Heart left ventricle (tissue), 16 donors: ENCODE measurements at regions not wholly inside any gene's neighbourhood (a gene's known extent, or its start where the extent isn't known, plus 50 kb on each side); places are given as distances from the start of the nearest gene placed in this dataset.
A peak's percentile ranks its signal among the peaks of the same experiment; 100 is the strongest.

Source experiments
- ATAC-seq, 4 donors: fragments of 200-7000 bp; cut with Tn5 transposase; one replicate each; pipeline ENCODE4 v1.9.1; 2020 to 2022; ENCODE audit warnings: moderate library complexity in 4 of 4, mild to moderate bottlenecking in 3 of 4, moderate number of reproducible peaks in 1 of 4
- DNase-seq, 5 donors: peaks; one replicate each; pipeline ENCODE4 v3.0.0-alpha.2; 2020
- H3K27ac ChIP-seq, 12 donors: fragments of 200-600 bp; sonication (generic) in 4 of 12; one replicate each; pipeline versions ENCODE4 v1.5.0 to v1.8.0; 2016 to 2022; ENCODE audit warnings: mild to moderate bottlenecking in 2 of 12
- H3K27me3 ChIP-seq, 9 donors: fragments of 200-600 bp; sonication (generic) in 2 of 9; one replicate each; pipeline versions ENCODE4 v1.5.1 to v1.8.0; 2016 to 2022; ENCODE audit warnings: mild to moderate bottlenecking in 3 of 9
- H3K36me3 ChIP-seq, 9 donors: fragments of 200-600 bp; sonication (generic) in 2 of 9; one replicate each; pipeline versions ENCODE4 v1.5.0 to v1.8.0; 2018 to 2022; ENCODE audit warnings: mild to moderate bottlenecking in 2 of 9
- H3K4me1 ChIP-seq, 12 donors: fragments of 200-600 bp; sonication (generic) in 4 of 12; one replicate each; pipeline versions ENCODE4 v1.5.0 to v1.8.0; 2016 to 2022; ENCODE audit warnings: mild to moderate bottlenecking in 3 of 12
- H3K4me3 ChIP-seq, 12 donors: fragments of 200-600 bp; sonication (generic) in 4 of 12; one replicate each; pipeline versions ENCODE4 v1.5.0 to v1.8.0; 2017 to 2022; ENCODE audit warnings: mild to moderate bottlenecking in 9 of 12, moderate library complexity in 4 of 12
- H3K9me3 ChIP-seq, 12 donors: fragments of 200-600 bp; sonication (generic) in 4 of 12; one replicate each; pipeline versions ENCODE4 v1.5.0 to v1.8.0; 2016 to 2022; ENCODE audit warnings: mild to moderate bottlenecking in 1 of 12
- POLR2A ChIP-seq, 2 donors: fragments of 450-650 bp; IDR thresholded peaks; one replicate each; pipeline ENCODE4 v1.6.1; 2017; ENCODE audit warnings: antibody characterized with exemption in 2 of 2, mild to moderate bottlenecking in 2 of 2, moderate library complexity in 2 of 2
- WGBS, 4 donors: extraction: QIAGEN DNeasy Blood & Tissue Kit in 2 of 4; methylation state at CpG; one replicate each; pipeline versions ENCODE4 v1.1.5 to v1.1.7; 2013 to 2018; 5-methylcytosine and 5-hydroxymethylcytosine counted together
- intact Hi-C, 10 donors: fragments of 100-400 bp; cut with DNase I; formaldehyde crosslinking; loops; one replicate each; pipeline versions ENCODE4 v1.11.1 to v1.14.2; 2022
- TF ChIP-seq, protein P1 (sequence below), 12 donors: fragments of 200-600 bp; sonication (generic) in 4 of 12; IDR thresholded peaks; one replicate each; pipeline versions ENCODE4 v1.5.0 to v1.8.0; 2018 to 2022; ENCODE audit warnings: antibody characterized with exemption in 12 of 12, mild to moderate bottlenecking in 5 of 12
- donor health status: ischemic (EF 13 %, LVEDD 7.1; RV severe dilation, severe dysfunction).
- donor health status: healthy with polysubstance abuse.
- donor health status: DM: no; HTN: yes; CAD: no.
- donor health status: DM: no; HTN: no; CAD: no.
- donor health status: ischemic (EF 25% LVEDD 6.9; RV normal size, moderate dysfunction).
- donor health status: ischemic (EF 25% LVEDD 5.7; RV mildly dilated, moderate dysfunction).
- donor health status: healthy.
- donor health status: DM: yes; HTN: yes; CAD: no.
- donor health status: ischemic (EF 35%, LVEDD 5.7; RV mildly dilated, moderate dysfunction).
- donor health status: nonischemic (EF 11% LVEDD 7.7; RV severe dilation, severe dysfunction).
- donor health status: DM: yes; HTN: yes; CAD: no.
- donor health status: PGD.
- donor health status: ischemic (EF 29% LVEDD 5.4; RV normal size, mild dysfunction).
- donor health status: nonischemic (EF 23%, LVEDD 6.1; RV moderate dilation, normal function).

DNA sequence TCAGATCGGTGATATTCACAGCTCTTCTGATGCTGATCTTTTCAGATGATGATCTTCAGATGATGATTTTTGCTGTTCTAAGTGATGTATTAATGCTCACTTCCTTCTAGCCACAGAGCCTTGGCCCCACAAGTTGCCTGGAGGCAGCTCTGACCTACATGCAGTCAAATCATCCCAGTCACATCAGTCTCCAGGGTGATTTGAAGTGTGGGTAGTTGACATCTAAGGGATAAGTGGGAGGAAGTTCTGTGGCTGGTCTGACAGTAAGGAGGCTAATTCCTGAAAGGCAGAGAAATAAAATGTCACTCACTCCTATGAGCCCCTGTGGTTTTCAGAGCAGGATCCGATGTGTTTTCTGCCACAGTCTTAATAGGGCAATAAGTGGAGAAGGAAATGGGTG is 79.8 kb upstream of the RPL34 start:
- H3K9me3 ChIP-seq: no peaks in the 10 kb centered on the region
- H3K4me1 ChIP-seq: peaks cover 0 to 10% (median 0%) of the 10 kb centered on the region in 12 donors
- H3K27ac ChIP-seq: no peak overlapping the region
- 58 to 68% (median 65%) methylated on average over 2 of the region's 2 CpGs for WGBS, 4 donors
- TF ChIP-seq, protein P1, sequence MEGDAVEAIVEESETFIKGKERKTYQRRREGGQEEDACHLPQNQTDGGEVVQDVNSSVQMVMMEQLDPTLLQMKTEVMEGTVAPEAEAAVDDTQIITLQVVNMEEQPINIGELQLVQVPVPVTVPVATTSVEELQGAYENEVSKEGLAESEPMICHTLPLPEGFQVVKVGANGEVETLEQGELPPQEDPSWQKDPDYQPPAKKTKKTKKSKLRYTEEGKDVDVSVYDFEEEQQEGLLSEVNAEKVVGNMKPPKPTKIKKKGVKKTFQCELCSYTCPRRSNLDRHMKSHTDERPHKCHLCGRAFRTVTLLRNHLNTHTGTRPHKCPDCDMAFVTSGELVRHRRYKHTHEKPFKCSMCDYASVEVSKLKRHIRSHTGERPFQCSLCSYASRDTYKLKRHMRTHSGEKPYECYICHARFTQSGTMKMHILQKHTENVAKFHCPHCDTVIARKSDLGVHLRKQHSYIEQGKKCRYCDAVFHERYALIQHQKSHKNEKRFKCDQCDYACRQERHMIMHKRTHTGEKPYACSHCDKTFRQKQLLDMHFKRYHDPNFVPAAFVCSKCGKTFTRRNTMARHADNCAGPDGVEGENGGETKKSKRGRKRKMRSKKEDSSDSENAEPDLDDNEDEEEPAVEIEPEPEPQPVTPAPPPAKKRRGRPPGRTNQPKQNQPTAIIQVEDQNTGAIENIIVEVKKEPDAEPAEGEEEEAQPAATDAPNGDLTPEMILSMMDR (IDR thresholded peaks at IDR 0.05): no peak
- H3K36me3 ChIP-seq: no peaks in the 10 kb centered on the region
- intact Hi-C loops: no loop called here
- H3K4me3 ChIP-seq: no peak overlapping the region
- no peaks in the 10 kb centered on the region for H3K27me3 ChIP-seq
- ATAC-seq: no peak
- no peak for DNase-seq

DNA sequence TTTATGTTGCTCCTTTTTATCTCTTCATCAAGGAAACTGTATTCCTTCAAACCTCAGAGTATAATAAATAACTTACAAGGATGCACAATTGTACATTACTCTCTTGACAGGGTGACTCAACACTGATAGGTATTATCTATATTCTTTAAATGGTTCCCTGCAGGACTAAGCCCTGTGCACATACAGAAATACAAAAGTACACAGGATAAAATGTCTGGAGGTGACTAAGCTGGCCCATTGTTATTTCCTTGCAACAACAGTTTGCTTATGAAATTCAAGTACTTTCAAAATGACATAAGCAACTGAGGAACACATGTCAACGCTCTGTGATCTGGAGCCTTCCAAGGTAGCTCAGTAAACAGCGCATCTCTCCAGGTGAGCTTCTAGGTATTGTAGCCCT is 83.8 kb upstream of the RPL34 start:
- Histone ChIP-seq H3K27me3 (no peaks in the 10 kb centered on the region), H3K36me3 (no peaks in the 10 kb centered on the region), H3K4me1 (peaks cover 0 to 16% (median 0%) of the 10 kb centered on the region in 12 donors), H3K9me3 (no peaks in the 10 kb centered on the region), H3K27ac (peak overlapping the region in 1 of 12 donors; percentile 62), H3K4me3 (no peak overlapping the region)
- intact Hi-C loops: no loop called here
- 86 to 100% (median 91%) methylated on average over 2 of the region's 2 CpGs for WGBS, 4 donors
- no peak for TF ChIP-seq POLR2A (IDR thresholded peaks at IDR 0.05)
- TF ChIP-seq, protein P1 (IDR thresholded peaks at IDR 0.05): no peak
- no peak for DNase-seq
- peak in 1 of 4 donors; percentile 9 for ATAC-seq

DNA sequence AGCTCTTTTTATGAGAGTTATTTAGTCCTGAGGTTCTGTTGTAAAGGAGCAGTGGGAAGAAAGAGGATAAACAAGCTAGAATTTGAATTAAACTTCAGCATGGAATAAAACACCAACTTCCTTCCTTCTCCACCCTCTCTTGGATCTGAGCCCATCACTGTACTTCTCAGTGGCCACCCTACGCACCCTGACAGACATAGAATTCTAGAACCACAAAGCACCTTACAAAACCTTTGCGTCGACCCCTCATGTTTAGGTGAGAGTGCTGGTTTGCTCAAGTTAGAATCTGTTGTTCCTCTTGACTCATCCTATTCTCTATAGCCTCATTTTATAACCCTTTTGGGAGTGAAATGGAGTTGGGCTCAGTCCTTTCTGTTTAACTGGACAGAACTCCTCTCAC is 84.6 kb upstream of the RPL34 start:
- intact Hi-C loops: no loop called here
- Histone ChIP-seq H3K9me3 (no peaks in the 10 kb centered on the region), H3K4me1 (peaks cover 0 to 16% (median 0%) of the 10 kb centered on the region in 12 donors), H3K27me3 (no peaks in the 10 kb centered on the region), H3K27ac (peak overlapping the region in 8 of 12 donors; percentile 2 to 62 (median 48)), H3K36me3 (no peaks in the 10 kb centered on the region), H3K4me3 (no peak overlapping the region)
- DNase-seq: peak in 1 of 5 donors; percentile 17
- 44 to 58% (median 49%) methylated on average over 3 of the region's 3 CpGs for WGBS, 4 donors
- ATAC-seq: peak in 2 of 4 donors; percentile 41 to 60
- no peak for TF ChIP-seq POLR2A (IDR thresholded peaks at IDR 0.05)
- TF ChIP-seq, protein P1 (IDR thresholded peaks at IDR 0.05): no peak

DNA sequence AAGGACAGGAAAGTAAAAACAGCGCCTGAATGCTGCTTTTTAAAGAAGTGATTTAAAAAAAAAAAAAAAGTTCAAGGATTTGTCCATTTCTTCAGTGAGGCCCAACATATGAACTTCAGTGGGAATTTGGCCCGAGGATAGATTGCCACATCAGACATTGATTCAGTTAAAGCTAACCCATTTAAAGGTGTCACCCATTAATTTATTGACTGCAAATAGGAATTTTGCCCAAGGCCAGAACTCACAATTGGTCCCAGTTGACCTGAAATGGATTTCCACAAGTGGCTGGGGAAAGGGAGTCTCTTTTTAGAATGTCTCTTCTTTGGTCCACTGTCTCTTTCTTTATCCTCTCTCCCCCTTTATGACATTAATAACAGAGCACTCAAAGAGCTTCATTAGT is 86.5 kb upstream of the RPL34 start:
- Histone ChIP-seq H3K27me3 (no peaks in the 10 kb centered on the region), H3K9me3 (no peaks in the 10 kb centered on the region), H3K27ac (no peak overlapping the region), H3K4me1 (peaks cover 0 to 16% (median 0%) of the 10 kb centered on the region in 12 donors), H3K4me3 (no peak overlapping the region), H3K36me3 (no peaks in the 10 kb centered on the region)
- no peak for DNase-seq
- intact Hi-C loops: no loop called here
- 59 to 86% (median 70%) methylated on average over 2 of the region's 2 CpGs for WGBS, 4 donors
- TF ChIP-seq POLR2A (IDR thresholded peaks at IDR 0.05): no peak
- TF ChIP-seq, protein P1 (IDR thresholded peaks at IDR 0.05): no peak
- ATAC-seq: no peak
